ENCODE measurements at regions not wholly inside any gene's neighbourhood (a gene's known extent, or its start where the extent isn't known, plus 50 kb on each side); places are given as distances from the start of the nearest gene placed in this dataset.

- DNase-seq, result no peak
These were observed 777.0 kb upstream of the WWC1 start for GRCh38 chr5:167514461-167514860.

GRCh38 chr5:167525004-167525403 lies 766.4 kb upstream of the WWC1 start:
- DNase-seq, result no peak

GRCh38 chr5:167528651-167529050 lies 762.8 kb upstream of the WWC1 start:
- no peak for DNase-seq

GRCh38 chr5:167530548-167530947 lies 760.9 kb upstream of the WWC1 start:
- no peak for DNase-seq

- DNase-seq, result no peak
These were observed 757.3 kb upstream of the WWC1 start for GRCh38 chr5:167533814-167534795.

GRCh38 chr5:167539747-167540146 lies 751.7 kb upstream of the WWC1 start:
- DNase-seq, result no peak

GRCh38 chr5:167546270-167546669 lies 745.2 kb upstream of the WWC1 start:
- no peak for DNase-seq

GRCh38 chr5:167552356-167552755 lies 739.1 kb upstream of the WWC1 start:
- DNase-seq, result no peak

GRCh38 chr5:167553511-167553910 lies 737.9 kb upstream of the WWC1 start:
- DNase-seq, result no peak

GRCh38 chr5:167554564-167555290 lies 736.7 kb upstream of the WWC1 start:
- DNase-seq, result no peak

- DNase-seq, result no peak
These were observed 735.8 kb upstream of the WWC1 start for GRCh38 chr5:167555565-167556166.

- DNase-seq, result no peak
These were observed 734.1 kb upstream of the WWC1 start for GRCh38 chr5:167557359-167557758.

- DNase-seq, result no peak
These were observed 729.6 kb upstream of the WWC1 start for GRCh38 chr5:167561796-167562195.

- no peak for DNase-seq
These were observed 727.2 kb upstream of the WWC1 start for GRCh38 chr5:167564275-167564674.

- DNase-seq, result no peak
These were observed 726.1 kb upstream of the WWC1 start for GRCh38 chr5:167565189-167565954.

GRCh38 chr5:167570431-167570830 lies 721.0 kb upstream of the WWC1 start:
- no peak for DNase-seq

GRCh38 chr5:167571824-167572223 lies 719.6 kb upstream of the WWC1 start:
- DNase-seq, result no peak

GRCh38 chr5:167573370-167574127 lies 717.9 kb upstream of the WWC1 start:
- peak; percentile 23 for DNase-seq

GRCh38 chr5:167574464-167574863 lies 717.0 kb upstream of the WWC1 start:
- no peak for DNase-seq

GRCh38 chr5:167575330-167575729 lies 716.1 kb upstream of the WWC1 start:
- no peak for DNase-seq

GRCh38 chr5:167576126-167576525 lies 715.3 kb upstream of the WWC1 start:
- no peak for DNase-seq

GRCh38 chr5:167576897-167577296 lies 714.5 kb upstream of the WWC1 start:
- DNase-seq, result no peak
